CD14-positive monocyte (primary cell): ENCODE measurements at regions not wholly inside any gene's neighbourhood (a gene's known extent, or its start where the extent isn't known, plus 50 kb on each side); places are given as distances from the start of the nearest gene placed in this dataset.

Source experiments
- DNase-seq, 3 donors: peaks; one replicate each; pipeline ENCODE4 v3.0.0-alpha.2; 2011 to 2022
- H2AFZ ChIP-seq: 2 replicates; pipeline ENCODE4 v1.6.0; 2012; ENCODE audit warnings: mild to moderate bottlenecking, low read depth, low read length, inconsistent platforms; ENCODE audit not compliant: insufficient read depth, poor library complexity, severe bottlenecking
- H3K27ac ChIP-seq, 2 donors: 1 replicate in 1 of 2; 2 replicates in 1 of 2; pipeline ENCODE4 v1.5.1; 2012 to 2013; ENCODE audit warnings: low read length in 2 of 2, control low read depth in 1 of 2, inconsistent platforms in 1 of 2, low read depth in 1 of 2, mild to moderate bottlenecking in 1 of 2
- H3K27me3 ChIP-seq, 2 donors: one replicate each; pipeline versions ENCODE4 v1.6.0 to v1.6.1; 2011 to 2013; ENCODE audit warnings: low read length in 2 of 2; ENCODE audit not compliant: control insufficient read depth in 2 of 2, insufficient read depth in 2 of 2
- H3K36me3 ChIP-seq, 2 donors: replicated peaks in 1 of 2; 1 replicate in 1 of 2; 2 replicates in 1 of 2; pipeline versions ENCODE4 v1.5.1 to v1.6.1; 2012 to 2013; ENCODE audit warnings: low read length in 2 of 2, control low read depth in 1 of 2, inconsistent platforms in 1 of 2, mild to moderate bottlenecking in 1 of 2; ENCODE audit not compliant: insufficient read depth in 2 of 2, control insufficient read depth in 1 of 2
- H3K4me1 ChIP-seq, 2 donors: 1 replicate in 1 of 2; 2 replicates in 1 of 2; pipeline versions ENCODE4 v1.5.1 to v1.6.1; 2012 to 2013; ENCODE audit warnings: low read length in 2 of 2, control low read depth in 1 of 2, inconsistent platforms in 1 of 2, mild to moderate bottlenecking in 1 of 2, moderate library complexity in 1 of 2; ENCODE audit not compliant: insufficient read depth in 2 of 2, control insufficient read depth in 1 of 2
- H3K4me2 ChIP-seq: replicated peaks from 2 replicates; pipeline ENCODE3; 2012; ENCODE audit warnings: low read length, moderate library complexity, mild to moderate bottlenecking; ENCODE audit not compliant: poor library complexity, severe bottlenecking; ENCODE audit errors: extremely low read depth
- H3K4me3 ChIP-seq, 3 experiments: fragments of 200-600 bp in 1 of 3; sonication (generic) in 1 of 3; replicated peaks in 1 of 3; 1 replicate in 2 of 3; 2 replicates in 1 of 3; pipeline ENCODE4 v1.5.1; 2011 to 2013; ENCODE audit warnings: low read length in 3 of 3, mild to moderate bottlenecking in 3 of 3, control low read depth in 2 of 3, low read depth in 2 of 3, inconsistent platforms in 1 of 3, moderate library complexity in 1 of 3
- H3K79me2 ChIP-seq: 2 replicates; pipeline ENCODE4 v1.6.0; 2012; ENCODE audit warnings: mild to moderate bottlenecking, control low read depth, inconsistent platforms, low read length, moderate library complexity; ENCODE audit not compliant: insufficient read depth
- H3K9ac ChIP-seq: 2 replicates; pipeline ENCODE4 v1.6.0; 2017; ENCODE audit warnings: low read length, mild to moderate bottlenecking; ENCODE audit not compliant: insufficient read depth, poor library complexity, severe bottlenecking
- H3K9me3 ChIP-seq, 2 donors: replicated peaks in 1 of 2; 1 replicate in 1 of 2; 2 replicates in 1 of 2; pipeline versions ENCODE4 v1.5.1 to v1.6.1; 2012 to 2013; ENCODE audit warnings: low read length in 2 of 2, control low read depth in 1 of 2; ENCODE audit not compliant: control insufficient read depth in 1 of 2, insufficient read depth in 1 of 2
- H4K20me1 ChIP-seq: 2 replicates; pipeline ENCODE4 v1.6.0; 2012; ENCODE audit warnings: mild to moderate bottlenecking, low read length, control low read depth, moderate library complexity; ENCODE audit not compliant: insufficient read depth
- H3K27ac Mint-ChIP-seq, 7 donors: one replicate each; pipeline ENCODE4 v1.8.0; 2020; ENCODE audit warnings: mild to moderate bottlenecking in 7 of 7, mixed read lengths in 7 of 7, moderate library complexity in 6 of 7, inconsistent platforms in 2 of 7
- H3K27me3 Mint-ChIP-seq, 3 donors: one replicate each; pipeline ENCODE4 v1.8.0; 2021 to 2022; ENCODE audit warnings: low read depth in 3 of 3, mild to moderate bottlenecking in 3 of 3, mixed read lengths in 3 of 3, moderate library complexity in 3 of 3, inconsistent platforms in 1 of 3
- H3K36me3 Mint-ChIP-seq, 2 donors: one replicate each; pipeline ENCODE4 v1.8.0; 2020; ENCODE audit warnings: mixed read lengths in 2 of 2, inconsistent platforms in 1 of 2, mild to moderate bottlenecking in 1 of 2
- H3K4me1 Mint-ChIP-seq: one replicate; pipeline ENCODE4 v1.8.0; 2020; ENCODE audit warnings: mild to moderate bottlenecking, mixed read lengths
- H3K4me3 Mint-ChIP-seq, 2 donors: one replicate each; pipeline ENCODE4 v1.8.0; 2020; ENCODE audit warnings: mild to moderate bottlenecking in 2 of 2, mixed read lengths in 2 of 2, moderate library complexity in 1 of 2
- H3K9me3 Mint-ChIP-seq, 7 donors: one replicate each; pipeline ENCODE4 v1.8.0; 2020 to 2022; ENCODE audit warnings: mixed read lengths in 7 of 7, mild to moderate bottlenecking in 6 of 7, moderate library complexity in 6 of 7, inconsistent platforms in 2 of 7
- CTCF ChIP-seq: fragments of 200-600 bp; IDR thresholded peaks from one replicate; pipeline ENCODE4 v1.8.0; 2022; ENCODE audit warnings: antibody characterized with exemption, mild to moderate bottlenecking
- WGBS: methylation state at CpG from one replicate; pipeline ENCODE4 v1.1.5; 2013; ENCODE audit warnings: missing lambda C conversion rate; ENCODE audit not compliant: insufficient coverage; 5-methylcytosine and 5-hydroxymethylcytosine counted together
- intact Hi-C, 2 donors: fragments of 100-400 bp; cut with micrococcal nuclease; formaldehyde crosslinking; loops; one replicate each; pipeline versions ENCODE4 v1.15.0 to v1.15.1; 2023

DNA sequence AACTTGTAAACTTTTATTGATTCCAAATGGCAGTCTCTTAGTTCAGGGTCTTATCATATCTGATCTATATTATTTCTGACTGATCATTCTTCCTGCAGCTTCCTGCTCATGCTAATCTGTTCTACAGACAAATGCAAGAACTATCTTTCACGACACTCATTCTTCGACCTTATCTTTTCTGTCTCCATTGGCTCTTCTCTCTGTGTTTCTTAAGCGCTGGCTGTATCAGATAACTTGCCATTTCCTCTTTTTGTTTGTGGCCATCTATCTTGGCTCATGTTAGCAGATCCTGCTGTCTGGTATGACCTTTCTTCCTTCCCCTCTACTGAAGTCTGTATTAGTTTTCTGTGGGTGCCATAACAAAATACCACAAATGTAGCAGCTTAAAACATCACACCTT is 230.5 kb upstream of the PUDP start:
- H4K20me1 ChIP-seq: no peaks in the 10 kb centered on the region
- H3K4me2 ChIP-seq: no peak overlapping the region
- no peaks in the 10 kb centered on the region for H3K79me2 ChIP-seq
- no peak for DNase-seq
- no peak overlapping the region for H3K4me3 Mint-ChIP-seq
- H3K9me3 Mint-ChIP-seq: peaks cover 6 to 30% (median 20%) of the 10 kb centered on the region in 7 donors
- H3K27me3 ChIP-seq: no peaks in the 10 kb centered on the region
- no peaks in the 10 kb centered on the region for H3K36me3 Mint-ChIP-seq
- 61% methylated on average over 2 of the region's 3 CpGs for WGBS
- no peaks in the 10 kb centered on the region for H3K4me1 ChIP-seq
- peaks cover 16 to 21% of the 10 kb centered on the region in 2 donors for H3K9me3 ChIP-seq
- no peak overlapping the region for H3K4me3 ChIP-seq
- intact Hi-C loops: no loop called here
- TF ChIP-seq CTCF: no peak
- H3K27me3 Mint-ChIP-seq: no peaks in the 10 kb centered on the region
- no peak overlapping the region for H2AFZ ChIP-seq
- no peak overlapping the region for H3K9ac ChIP-seq
- H3K27ac Mint-ChIP-seq: no peak overlapping the region
- H3K36me3 ChIP-seq: no peaks in the 10 kb centered on the region
- H3K27ac ChIP-seq: no peak overlapping the region
- peaks cover 10% of the 10 kb centered on the region for H3K4me1 Mint-ChIP-seq

DNA sequence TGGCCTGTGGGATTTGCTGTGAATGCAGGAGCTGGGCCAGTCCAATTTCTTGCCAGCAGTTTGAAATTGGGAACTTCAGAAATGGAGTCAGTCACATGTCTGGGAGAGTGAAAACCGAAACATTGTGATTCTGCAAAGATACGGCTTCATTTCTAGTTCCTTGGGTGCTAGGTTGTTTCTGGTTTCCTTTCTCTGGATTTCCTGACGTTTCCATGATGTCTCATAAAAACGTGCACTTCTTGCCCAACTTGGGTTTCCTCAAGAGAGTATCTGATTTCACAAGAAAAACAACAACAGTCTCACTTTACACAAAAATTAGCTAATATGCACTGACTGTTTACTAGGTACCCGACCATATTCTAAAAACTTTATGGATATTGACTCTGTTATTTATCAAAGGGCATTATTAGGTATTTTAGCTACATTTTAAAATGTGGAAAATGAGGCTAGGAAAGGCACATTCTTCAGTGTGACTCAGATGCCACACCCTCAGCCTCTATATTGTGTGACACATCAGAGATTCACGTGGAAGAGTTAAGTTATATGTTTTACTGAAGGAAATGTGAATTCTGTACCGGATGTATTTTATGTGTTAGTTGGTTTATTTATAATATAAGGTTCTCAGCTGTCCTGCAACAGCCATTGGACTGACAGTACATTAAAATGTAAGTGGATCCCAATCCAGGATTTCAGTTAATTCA is 225.0 kb upstream of the PUDP start:
- Histone ChIP-seq H3K4me2 (no peak overlapping the region), H3K79me2 (no peaks in the 10 kb centered on the region), H3K9me3 (peaks cover 31 to 33% of the 10 kb centered on the region in 2 donors), H3K36me3 (no peaks in the 10 kb centered on the region), H3K9ac (no peak overlapping the region), H2AFZ (no peak overlapping the region), H3K27me3 (no peaks in the 10 kb centered on the region), H3K4me3 (no peak overlapping the region), H3K4me1 (no peaks in the 10 kb centered on the region), H4K20me1 (no peaks in the 10 kb centered on the region), H3K27ac (no peak overlapping the region)
- Mint-ChIP-seq H3K4me1 (peaks cover 11% of the 10 kb centered on the region), H3K27me3 (no peaks in the 10 kb centered on the region), H3K36me3 (no peaks in the 10 kb centered on the region), H3K4me3 (peak overlapping the region in 1 of 2 donors; percentile 30), H3K9me3 (peaks cover 0 to 42% (median 33%) of the 10 kb centered on the region in 7 donors), H3K27ac (peak overlapping the region in 2 of 7 donors; percentile 12 to 50)
- DNase-seq: peak; percentile 15 to 62 (median 24)
- WGBS: no CpG with 5 or more reads among the region's 7 CpGs
- intact Hi-C loops: no loop called here
- TF ChIP-seq CTCF: no peak
